ENCODE measurements at regions not wholly inside any gene's neighbourhood (a gene's known extent, or its start where the extent isn't known, plus 50 kb on each side); places are given as distances from the start of the nearest gene placed in this dataset.

- POLR2A ChIA-PET (ENCODE audit: unreplicated experiment): no interaction called here
- Histone ChIP-seq H3K27me3 (ENCODE audit: insufficient read depth, low read depth) (no peaks in the 10 kb centered on the region), H3K4me3 (no peak overlapping the region), H3K9me3 (ENCODE audit: insufficient read depth, low read depth) (no peaks in the 10 kb centered on the region), H3K27ac (no peak overlapping the region), H3K36me3 (ENCODE audit: low read depth) (no peaks in the 10 kb centered on the region), H3F3A (ENCODE audit: insufficient read depth, low read depth) (no peaks in the 10 kb centered on the region), H2AFZ (no peak overlapping the region), H3K79me2 (ENCODE audit: low read depth) (no peaks in the 10 kb centered on the region), H4K20me1 (ENCODE audit: insufficient read depth) (no peaks in the 10 kb centered on the region), H3K4me1 (replicated peaks; ENCODE audit: insufficient read depth) (no peaks in the 10 kb centered on the region), H3K9me2 (ENCODE audit: insufficient read depth) (no peaks in the 10 kb centered on the region), H3K4me2 (no peak overlapping the region)
- CTCF ChIA-PET: no interaction called here
- no peak for DNase-seq
- intact Hi-C loops (cut with micrococcal nuclease; ENCODE audit: unreplicated experiment): no loop called here
- TF ChIP-seq EZH2 (IDR thresholded peaks at IDR 0.05; ENCODE audit: low read depth) (no peak), CTCF (conservative IDR thresholded peaks at IDR 0.05) (no peak)
- no TSS peak for BruUV-seq (replicated peaks)
Observed at GRCh38 chr2:107013884-107014283, 127.9 kb upstream of the ST6GAL2 start.

- H2AFZ ChIP-seq: no peak overlapping the region
- H3F3A ChIP-seq (ENCODE audit: insufficient read depth, low read depth): no peaks in the 10 kb centered on the region
- CTCF ChIA-PET: no interaction called here
- no peaks in the 10 kb centered on the region for H3K4me1 ChIP-seq (replicated peaks; ENCODE audit: insufficient read depth)
- no peak overlapping the region for H3K4me2 ChIP-seq
- H4K20me1 ChIP-seq (ENCODE audit: insufficient read depth): no peaks in the 10 kb centered on the region
- no peaks in the 10 kb centered on the region for H3K9me3 ChIP-seq (ENCODE audit: insufficient read depth, low read depth)
- no peaks in the 10 kb centered on the region for H3K27me3 ChIP-seq (ENCODE audit: insufficient read depth, low read depth)
- TF ChIP-seq CTCF (conservative IDR thresholded peaks at IDR 0.05) (no peak), EZH2 (IDR thresholded peaks at IDR 0.05; ENCODE audit: low read depth) (no peak)
- H3K4me3 ChIP-seq: no peak overlapping the region
- POLR2A ChIA-PET (ENCODE audit: unreplicated experiment): no interaction called here
- no peaks in the 10 kb centered on the region for H3K9me2 ChIP-seq (ENCODE audit: insufficient read depth)
- no peak for DNase-seq
- intact Hi-C loops (cut with micrococcal nuclease; ENCODE audit: unreplicated experiment): no loop called here
- no peaks in the 10 kb centered on the region for H3K79me2 ChIP-seq (ENCODE audit: low read depth)
- no peaks in the 10 kb centered on the region for H3K36me3 ChIP-seq (ENCODE audit: low read depth)
- no peak overlapping the region for H3K27ac ChIP-seq
- BruUV-seq (replicated peaks): no TSS peak
Observed at GRCh38 chr2:107018366-107018765, 132.4 kb upstream of the ST6GAL2 start.

GRCh38 chr2:107020392-107020791 lies 134.4 kb upstream of the ST6GAL2 start:
- intact Hi-C loops (cut with micrococcal nuclease; ENCODE audit: unreplicated experiment): no loop called here

More at GRCh38 chr2:107020392-107020791, 134.4 kb upstream of the ST6GAL2 start:
- Histone ChIP-seq H3K4me1 (replicated peaks; ENCODE audit: insufficient read depth) (no peaks in the 10 kb centered on the region), H3K36me3 (ENCODE audit: low read depth) (no peaks in the 10 kb centered on the region), H3K27me3 (ENCODE audit: insufficient read depth, low read depth) (no peaks in the 10 kb centered on the region), H3K9me3 (ENCODE audit: insufficient read depth, low read depth) (no peaks in the 10 kb centered on the region), H3K9me2 (ENCODE audit: insufficient read depth) (no peaks in the 10 kb centered on the region), H3K27ac (no peak overlapping the region), H3K4me3 (no peak overlapping the region), H3K4me2 (no peak overlapping the region), H4K20me1 (ENCODE audit: insufficient read depth) (no peaks in the 10 kb centered on the region), H3F3A (ENCODE audit: insufficient read depth, low read depth) (no peaks in the 10 kb centered on the region), H3K79me2 (ENCODE audit: low read depth) (no peaks in the 10 kb centered on the region), H2AFZ (no peak overlapping the region)
- ChIA-PET POLR2A (ENCODE audit: unreplicated experiment) (no interaction called here), CTCF (no interaction called here)
- no peak for TF ChIP-seq CTCF (conservative IDR thresholded peaks at IDR 0.05)
- no peak for TF ChIP-seq EZH2 (IDR thresholded peaks at IDR 0.05; ENCODE audit: low read depth)
- DNase-seq: no peak
- no TSS peak for BruUV-seq (replicated peaks)
